ENCODE measurements at regions not wholly inside any gene's neighbourhood (a gene's known extent, or its start where the extent isn't known, plus 50 kb on each side); places are given as distances from the start of the nearest gene placed in this dataset.
"Not testable (repeated sequence)": the region's sequence is repeated elsewhere in the genome, so short reads cannot be mapped to it uniquely, and the experiment has no call there.

DNA sequence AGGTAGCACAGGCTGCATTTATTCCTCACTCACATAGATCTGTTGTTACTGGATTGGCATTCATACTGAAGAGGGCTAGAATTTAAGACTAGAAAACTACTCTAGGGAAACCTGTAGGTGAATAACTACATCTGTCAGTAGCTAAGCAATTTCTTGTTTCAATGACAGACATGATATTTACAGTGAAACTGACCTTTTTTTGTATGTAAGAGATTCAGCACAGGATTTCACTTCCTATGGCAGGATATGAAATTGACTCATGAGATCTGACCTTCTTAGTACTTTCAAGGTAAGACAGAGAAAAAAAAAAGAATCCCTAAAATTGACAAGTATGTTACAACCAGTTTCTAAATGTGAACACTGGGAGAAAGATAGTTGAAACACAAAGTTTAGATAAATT is 189.8 kb upstream of the SLC16A7 start:
- no peak for DNase-seq (ENCODE audit: low read depth)

DNA sequence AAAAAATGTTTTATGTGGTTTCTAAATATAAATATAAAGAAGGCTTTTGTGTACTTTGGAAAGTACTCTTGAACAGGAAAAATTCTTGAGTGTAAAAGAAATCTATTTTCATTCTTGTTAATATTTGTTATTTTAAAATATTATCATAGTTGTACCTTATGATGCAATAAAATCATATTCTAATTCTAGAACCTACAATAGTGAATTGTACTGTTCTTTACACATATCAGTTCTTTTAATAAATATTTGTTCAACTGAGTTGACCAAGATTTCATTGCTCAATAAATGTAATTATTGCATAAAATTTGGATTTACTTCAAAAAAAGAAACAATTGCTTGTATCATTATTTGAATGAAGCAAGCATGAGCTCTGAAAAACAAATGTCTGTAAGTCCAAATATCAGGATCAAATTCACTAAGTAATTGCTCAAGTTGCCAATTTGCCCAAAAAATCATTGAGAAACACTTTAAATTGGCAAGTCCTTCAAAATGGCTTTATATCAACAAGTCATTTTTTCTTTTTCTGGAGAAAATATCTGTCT is 191.6 kb upstream of the SLC16A7 start:
- no peak for DNase-seq (ENCODE audit: low read depth)

DNA sequence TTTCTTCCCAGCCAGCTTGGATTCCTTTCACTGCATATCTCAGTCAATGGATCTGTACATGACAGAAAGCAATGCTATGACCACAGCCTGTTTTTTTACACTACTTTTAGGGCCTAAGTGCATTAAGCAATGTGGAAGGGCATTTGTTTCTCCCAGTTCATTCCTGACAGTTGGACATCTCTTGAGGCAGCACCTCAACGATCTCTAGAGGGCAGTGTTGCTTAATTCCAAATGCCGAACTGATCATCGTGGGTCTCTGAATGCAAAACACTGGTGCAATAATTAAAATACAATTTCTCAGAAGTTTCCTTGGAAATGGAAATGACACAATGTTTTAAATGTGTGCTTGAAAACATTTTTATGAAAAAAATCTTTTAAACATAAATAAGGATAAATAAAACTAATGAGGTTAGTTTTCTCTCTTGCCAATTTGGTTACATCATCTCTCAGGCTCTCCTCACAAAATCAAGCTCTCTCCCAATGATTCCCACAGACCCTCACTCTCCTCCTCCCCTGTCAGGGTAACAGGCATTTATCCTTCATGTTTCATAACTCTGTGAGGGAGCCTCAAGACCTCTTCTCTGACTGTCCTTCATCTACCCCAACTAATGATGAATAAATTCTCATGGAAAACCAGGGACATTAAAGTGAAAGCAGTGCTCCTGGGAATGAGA is 192.4 kb upstream of the SLC16A7 start:
- peak; percentile 15 for DNase-seq (ENCODE audit: low read depth)

DNA sequence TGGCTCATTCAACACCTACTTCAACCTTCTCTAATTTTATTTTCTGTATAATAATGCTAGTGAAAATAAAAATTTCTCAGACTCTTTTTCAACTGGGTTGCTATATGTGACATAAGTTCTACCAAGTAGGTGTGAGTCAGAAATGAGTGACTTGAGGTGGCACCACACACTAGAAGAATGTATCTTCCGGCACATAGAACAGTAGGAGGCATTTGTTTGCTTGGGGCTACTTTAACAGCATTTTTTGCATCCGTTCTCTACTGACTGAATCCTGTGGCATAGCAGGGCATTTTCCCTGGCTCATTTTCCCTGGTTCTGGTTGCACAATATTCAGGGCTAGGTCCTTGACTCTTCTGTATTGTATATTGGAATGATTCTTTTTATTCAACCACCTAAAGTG is 194.0 kb upstream of the SLC16A7 start:
- no peak for DNase-seq (ENCODE audit: low read depth)

DNA sequence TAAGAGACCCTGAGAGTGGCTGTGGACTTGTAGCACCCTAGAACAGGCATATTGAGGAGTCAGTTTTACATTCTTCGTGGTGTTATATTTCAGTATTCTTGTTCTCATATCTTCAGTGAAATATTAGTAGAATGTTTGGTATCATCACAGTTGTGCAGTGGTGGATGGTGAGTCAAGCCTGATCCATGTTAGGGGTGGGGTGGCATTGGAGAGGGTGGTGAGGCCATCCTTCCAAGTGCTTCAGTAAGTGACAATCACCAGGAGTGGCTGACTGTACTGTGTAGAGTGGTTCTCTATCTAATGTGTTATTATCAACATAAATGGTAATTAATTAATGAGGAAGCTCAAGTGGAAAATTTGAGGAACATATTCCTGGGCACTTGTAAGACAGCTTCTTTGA is 197.7 kb upstream of the SLC16A7 start:
- DNase-seq (ENCODE audit: low read depth) = no peak

DNA sequence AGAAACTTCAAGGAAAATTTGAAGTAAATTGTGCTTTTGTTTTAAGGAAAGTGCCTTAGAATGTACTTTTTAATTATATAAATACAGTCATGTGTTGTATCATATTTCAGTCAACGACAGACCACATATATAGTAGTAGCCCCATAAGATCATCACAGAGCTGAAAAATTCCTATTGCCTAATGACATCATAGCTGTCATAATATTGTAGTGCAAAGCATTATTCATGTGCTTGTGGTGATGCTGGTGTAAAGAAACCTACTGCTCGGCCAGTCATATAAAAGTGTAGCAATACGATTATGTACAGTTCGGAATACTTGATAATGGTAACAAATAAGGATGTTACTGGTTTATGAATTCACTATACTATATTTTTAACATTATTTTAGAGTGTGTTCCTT is 198.9 kb upstream of the SLC16A7 start:
- no peak for DNase-seq (ENCODE audit: low read depth)

DNA sequence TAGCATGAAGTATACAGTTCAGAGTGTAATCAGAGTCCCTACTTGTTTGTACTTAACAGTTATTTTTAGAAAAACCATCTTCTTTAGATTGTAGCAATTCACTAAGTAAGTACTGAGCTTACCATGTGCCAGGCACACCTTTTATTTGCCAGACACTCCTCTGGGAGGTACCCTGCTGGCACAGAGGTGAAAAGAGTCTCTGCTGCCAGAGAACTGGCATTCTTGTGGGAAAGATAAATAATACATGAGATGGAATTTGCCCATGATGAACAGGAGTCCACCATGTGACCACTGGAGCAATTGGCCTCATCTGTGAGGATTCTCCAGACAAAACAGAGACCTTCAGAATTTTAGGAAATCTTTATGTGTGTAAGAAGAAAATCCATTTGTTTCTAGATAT is 199.3 kb upstream of the SLC16A7 start:
- DNase-seq (ENCODE audit: low read depth) = no peak

DNA sequence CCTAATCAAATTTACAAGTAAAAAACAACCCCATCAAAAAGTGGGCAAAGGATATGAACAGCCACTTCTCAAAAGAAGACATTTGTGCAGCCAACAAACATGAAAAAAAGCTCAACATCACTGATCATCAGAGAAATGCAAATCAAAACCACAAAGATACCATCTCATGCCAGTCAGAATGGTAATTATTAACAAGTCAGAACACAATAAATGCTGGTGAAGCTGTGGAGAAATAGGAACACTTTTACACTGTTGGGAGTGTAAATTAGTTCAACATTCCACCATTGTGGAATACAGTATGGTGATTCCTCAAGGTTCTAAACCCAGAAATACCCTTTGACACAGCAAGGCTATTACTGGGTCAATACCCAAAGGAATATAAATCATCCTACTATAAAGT is 200.5 kb upstream of the SLC16A7 start:
- not testable (repeated sequence) for DNase-seq (ENCODE audit: low read depth)

DNA sequence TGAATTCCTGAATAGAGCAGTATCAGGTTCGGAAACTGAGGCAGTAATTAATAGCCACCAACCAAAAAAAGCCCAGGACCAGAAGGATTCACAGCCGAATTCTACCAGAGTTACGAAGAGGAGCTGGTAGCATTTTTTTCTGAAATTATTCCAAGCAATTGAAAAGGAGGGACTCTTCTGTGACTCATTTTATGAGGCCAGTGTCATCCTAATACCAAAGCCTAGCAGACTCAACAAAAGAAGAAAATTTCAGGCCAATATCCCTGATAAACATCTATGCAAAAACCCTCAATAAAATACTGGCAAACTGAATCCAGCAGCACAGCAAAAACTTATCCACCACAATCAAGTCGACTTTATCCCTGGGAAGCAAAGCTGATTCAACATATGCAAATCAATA is 202.3 kb upstream of the SLC16A7 start:
- DNase-seq (ENCODE audit: low read depth) = no peak

DNA sequence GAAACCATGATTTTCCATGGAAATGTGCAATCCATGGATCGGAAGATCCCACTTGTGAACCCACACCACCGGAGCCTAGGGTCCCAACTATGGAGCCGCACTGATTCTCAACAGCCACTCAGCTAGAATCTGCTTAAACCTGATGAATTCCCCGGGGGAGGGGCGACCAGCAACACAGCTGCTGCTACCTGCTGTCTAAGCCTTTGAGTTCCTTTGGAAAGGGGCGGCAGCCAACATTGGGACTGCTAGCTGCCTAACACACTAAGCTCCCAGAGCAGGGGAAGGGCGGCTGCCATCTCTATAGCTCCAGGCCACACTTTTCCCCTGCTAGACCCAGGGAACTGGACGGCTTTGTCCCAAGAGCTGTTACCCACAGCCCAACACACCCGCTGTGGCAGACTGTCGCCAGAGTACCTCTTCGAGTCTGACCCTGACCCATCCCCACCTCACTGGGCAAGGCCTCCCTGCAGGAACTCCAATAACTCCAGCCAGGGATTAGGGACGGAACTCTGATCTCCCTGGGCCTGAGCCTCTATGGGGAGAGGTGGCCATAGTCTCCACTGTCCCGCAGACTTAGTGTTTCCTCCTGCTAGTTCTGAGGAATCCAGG is 205.8 kb upstream of the SLC16A7 start:
- no peak for DNase-seq (ENCODE audit: low read depth)

DNA sequence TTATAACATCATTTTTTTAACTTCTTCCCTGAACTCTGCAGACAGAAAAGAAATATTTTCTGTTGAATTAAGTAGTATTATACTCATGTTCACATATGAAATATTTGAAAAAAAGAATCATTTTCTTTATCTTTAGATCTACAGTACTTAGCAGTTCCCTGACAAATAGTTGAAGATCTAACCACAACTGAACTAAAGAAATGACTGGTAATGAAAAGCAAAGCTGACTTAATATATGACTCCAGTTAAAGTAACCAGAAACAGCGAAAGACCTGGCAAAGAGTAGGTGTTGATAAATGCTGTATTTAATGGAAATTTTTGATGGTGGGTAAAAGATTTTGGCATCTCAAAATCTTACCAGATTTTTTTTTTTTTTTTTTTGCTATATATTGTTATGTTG is 207.1 kb upstream of the SLC16A7 start:
- DNase-seq (ENCODE audit: low read depth) = no peak

DNA sequence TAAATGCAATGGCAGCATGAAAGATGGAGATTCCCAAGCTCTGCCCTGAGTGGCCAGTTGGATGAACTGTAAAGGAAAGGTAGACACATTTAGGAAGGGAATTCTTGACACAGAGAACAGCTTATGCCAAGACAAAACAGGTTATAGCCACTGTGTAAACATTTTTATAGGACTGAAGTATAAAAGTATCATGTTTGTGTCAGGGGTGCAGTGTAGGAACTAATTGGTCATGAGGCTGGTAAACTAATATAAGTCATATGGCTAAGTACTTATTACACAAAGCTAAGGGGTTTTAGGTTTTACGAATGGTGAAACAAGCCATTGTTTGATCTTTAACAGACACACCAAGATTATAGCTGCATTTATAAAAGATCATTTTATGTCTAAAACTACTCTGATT is 207.7 kb upstream of the SLC16A7 start:
- no peak for DNase-seq (ENCODE audit: low read depth)

DNA sequence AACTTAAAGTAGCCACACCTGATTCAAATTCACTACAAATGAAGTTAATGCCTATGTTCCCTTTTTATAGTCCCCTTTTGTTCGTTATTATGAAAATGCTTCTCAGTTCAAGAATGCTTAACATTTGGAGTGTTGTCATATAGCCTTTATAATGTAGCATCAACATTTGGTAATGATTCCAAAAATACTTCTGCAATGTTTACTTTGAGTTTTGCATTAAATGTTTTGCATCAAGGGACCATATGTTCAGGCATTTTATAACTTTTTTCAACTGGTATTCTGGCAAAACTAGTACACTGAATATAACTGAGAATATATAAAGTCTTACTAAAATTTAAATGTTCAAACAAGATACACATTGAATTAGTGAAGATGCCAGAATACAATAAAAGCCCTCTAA is 209.6 kb upstream of the SLC16A7 start:
- DNase-seq (ENCODE audit: low read depth) = no peak

DNA sequence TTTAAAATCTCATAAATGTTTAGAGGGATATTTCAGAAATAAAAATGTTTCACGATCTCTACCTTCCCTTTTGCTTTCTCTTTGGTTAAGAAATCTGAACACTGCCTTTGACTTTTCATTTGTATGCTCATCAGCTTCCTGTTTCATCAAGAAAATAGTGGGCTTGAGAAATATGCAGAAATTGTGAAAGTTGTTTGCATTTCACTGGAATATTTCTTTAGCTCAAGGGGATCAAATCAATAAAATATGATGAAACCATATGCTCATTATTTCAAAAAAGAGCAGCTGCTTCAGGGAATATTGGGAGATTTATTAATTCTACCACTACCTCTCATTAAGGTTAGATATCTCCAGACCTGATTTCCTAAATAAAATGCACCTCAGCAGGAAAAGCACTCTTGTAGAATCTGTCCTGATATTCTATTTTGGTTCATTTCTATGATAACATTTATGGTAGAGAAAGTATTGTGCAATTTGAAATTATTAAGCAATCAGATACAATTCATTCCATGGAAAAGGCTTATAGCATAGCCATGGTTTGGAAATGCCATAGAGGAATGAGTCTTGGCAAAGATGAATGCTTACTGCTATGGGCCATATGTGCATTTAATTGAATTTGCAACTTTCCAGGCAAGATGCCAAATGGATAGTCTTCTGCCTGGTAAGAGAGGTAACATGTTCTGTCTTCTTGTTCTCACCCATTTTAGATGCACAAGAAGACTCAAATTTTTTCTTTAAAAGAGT is 212.6 kb upstream of the SLC16A7 start:
- no peak for DNase-seq (ENCODE audit: low read depth)

DNA sequence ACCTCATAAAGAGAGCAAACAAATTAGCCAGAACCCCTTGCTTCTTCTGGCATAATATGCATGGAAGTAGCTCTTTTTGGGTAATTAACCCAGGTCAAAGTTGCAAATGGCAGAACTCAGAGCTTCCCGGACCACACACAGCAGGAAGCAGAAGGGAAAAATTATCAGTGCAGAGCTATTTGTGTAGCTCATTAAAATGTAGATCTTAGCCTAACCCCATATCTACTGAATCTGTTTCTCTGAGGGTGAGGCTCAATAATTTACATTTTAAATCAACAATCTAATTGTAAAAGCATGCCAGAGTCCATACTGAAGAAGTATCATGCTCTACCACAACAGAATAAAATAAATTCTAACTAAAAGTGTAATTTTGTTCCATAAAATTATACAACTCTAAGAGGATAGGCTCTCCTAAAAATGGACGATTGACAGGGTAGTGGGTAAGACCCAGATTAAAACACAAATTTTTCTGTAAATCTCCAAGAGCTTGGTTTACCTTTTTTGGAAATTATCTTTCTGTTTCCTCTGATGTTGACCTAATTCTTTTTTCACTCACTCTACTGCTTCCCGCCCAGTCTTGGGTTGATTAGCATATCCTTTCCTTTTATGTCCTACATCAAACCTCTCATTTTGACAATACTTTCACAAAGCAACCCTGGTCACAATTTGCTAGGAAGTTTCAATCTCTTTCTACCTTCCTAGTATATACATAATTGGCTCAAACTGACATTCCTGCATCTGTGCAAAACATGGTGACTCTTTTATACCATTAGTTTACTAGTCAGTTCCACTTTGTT is 213.3 kb upstream of the SLC16A7 start:
- DNase-seq (ENCODE audit: low read depth) = no peak

DNA sequence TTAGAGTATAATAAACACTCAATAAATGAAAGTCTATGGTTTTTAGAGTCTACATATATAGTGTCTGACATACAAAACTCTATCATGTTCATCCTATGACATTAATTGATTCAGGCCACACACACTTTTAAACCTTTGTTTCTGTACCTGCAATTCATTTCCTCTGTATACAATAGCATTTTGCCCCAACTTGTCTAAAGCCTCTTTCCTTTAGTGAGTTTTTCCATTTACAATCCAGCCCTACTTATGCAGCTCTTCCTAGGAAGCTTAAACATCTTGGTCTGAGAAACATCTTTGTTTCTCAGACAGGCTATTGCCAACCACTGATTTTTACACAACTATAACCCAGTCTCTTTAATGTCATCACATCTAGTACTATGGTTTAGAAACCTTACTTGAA is 214.7 kb upstream of the SLC16A7 start:
- DNase-seq (ENCODE audit: low read depth) = no peak

DNA sequence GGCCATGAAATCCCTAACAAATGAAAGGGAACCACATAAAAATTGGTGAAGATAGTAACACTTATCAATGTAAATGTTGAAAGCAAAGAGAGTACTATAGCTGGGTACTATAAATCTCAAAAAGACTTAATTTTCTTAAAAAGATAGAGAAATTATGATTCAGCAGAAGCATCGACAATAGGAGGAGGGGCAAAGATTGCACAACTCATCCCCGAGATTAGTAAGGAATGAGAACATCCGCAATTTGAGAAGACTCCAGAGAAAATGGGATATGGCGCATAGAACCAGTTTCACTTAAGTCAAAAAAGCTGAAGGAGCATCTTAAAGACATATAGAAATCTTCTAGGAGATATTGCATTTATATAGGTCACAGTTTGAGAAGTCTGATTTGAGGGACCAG is 220.2 kb upstream of the SLC16A7 start:
- DNase-seq (ENCODE audit: low read depth) = no peak

DNA sequence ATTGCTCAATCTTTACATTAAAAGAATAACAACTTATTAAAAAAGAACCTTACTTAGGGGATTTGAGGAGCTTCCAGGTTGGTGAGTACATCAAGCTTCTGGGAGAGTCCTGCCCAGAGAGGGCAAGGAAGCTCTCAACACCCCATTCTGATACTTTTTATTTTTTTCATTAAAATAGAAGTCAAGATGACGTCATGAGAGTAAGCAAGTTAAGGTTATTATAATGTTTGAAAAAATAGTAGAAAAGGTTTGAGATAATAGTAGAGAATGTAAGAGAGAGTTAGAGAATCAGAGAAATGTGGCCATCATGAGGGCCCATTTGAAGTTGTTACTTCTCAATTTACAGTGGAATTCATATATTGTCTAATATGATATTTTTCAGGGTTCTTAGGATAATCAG is 221.0 kb upstream of the SLC16A7 start:
- DNase-seq (ENCODE audit: low read depth) = no peak

DNA sequence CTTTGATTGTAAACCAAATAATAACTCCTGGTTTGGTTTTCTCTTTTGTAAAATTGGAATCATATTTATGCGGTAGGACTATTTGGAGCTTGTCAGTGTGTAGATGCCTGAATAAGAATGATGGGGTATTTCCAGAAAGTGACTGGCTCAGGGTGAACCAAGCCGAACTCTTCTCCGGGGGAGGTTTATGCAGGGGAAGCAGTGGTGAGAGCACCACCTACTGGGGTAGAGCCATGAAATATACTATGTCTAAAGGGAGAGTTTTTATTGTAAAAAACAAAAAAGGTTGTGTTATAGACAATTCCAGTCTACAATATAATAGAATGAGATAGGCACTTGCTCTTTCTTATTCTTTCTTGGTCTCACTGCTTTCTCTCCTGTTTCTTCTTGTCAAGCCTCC is 222.9 kb upstream of the SLC16A7 start:
- no peak for DNase-seq (ENCODE audit: low read depth)

DNA sequence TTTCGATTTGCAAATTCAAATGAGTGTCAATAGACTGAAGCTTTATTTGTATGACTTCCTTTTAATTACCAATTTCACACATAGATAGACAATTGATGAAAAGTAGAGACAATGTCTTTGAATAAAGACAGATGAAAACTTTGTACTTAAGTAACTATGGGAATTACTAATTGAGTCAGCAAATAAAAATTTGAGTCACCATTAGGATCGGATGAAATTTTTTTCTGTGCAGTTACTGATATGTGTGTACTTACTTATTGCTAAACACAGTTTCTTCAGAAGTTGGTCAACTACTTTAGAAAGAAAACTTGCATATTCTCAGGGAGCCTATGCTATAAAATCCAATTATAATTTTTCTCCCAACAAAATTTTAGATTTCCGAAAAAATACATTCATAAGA is 224.9 kb upstream of the SLC16A7 start:
- DNase-seq (ENCODE audit: low read depth) = no peak

DNA sequence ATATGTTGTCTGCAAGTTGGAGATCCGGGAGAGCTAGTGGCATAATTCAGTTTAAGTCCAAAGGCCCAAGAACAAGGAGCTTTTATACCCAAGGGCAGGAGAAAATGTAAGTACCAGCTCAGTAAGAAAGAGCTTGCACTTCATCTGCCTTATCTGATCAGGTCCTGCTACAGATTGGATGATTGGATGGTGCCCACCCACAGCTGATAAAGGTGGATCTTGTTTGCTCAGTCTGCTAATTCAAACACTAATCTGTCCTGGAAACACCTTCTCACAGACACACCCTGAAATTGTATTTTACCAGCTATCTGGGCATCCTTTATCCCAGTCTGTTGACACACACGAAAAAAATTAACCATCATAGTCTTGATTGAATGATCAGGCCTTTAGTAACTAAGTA is 230.7 kb upstream of the SLC16A7 start:
- DNase-seq (ENCODE audit: low read depth) = no peak

DNA sequence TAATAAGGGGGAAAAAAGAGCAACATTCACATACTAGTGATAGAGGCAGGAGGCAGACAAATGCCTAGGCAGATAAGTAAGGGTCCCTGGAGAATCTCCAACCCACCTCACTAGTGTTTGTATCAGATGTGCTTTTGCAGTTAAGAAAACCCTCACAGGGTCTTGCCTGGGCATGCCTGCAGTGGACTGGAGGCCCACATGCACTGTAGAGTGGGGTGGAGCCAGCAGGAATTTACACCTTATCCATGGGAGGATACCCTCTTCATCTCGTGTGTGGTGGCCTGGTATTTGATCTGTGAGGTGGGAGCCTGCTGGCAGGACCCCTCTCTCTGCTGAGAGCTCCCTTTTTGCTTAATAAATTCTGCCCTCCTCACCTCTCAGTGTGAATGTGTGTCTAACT is 238.0 kb upstream of the SLC16A7 start:
- DNase-seq (ENCODE audit: low read depth) = no peak

DNA sequence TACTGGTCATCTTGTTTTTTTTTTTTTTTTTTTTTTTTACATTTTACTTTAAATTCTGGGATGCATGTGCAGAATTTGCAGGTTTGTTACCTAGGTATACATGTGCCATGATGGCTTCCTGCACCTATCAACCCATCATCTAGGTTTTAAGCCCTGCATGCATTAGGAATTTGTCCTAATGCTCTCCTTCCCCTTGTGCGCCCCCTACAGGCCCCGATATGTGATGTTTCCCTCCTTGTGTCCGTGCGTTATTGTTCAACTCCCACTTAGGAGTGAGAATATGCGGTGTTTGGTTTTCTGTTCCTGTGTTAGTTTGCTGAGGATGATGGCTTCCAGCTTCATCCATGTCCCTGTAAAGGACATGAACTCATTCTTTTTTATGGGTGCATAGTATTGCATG is 249.6 kb upstream of the SLC16A7 start:
- not testable (repeated sequence) for DNase-seq (ENCODE audit: low read depth)
